Mucosa of descending colon (tissue), 3 donors: ENCODE measurements at regions not wholly inside any gene's neighbourhood (a gene's known extent, or its start where the extent isn't known, plus 50 kb on each side); places are given as distances from the start of the nearest gene placed in this dataset.

Experiments
- ATAC-seq: fragments of 200-7000 bp; cut with Tn5 transposase; one replicate; pipeline ENCODE4 v1.9.1; 2020; ENCODE audit warnings: mild to moderate bottlenecking, moderate library complexity
- DNase-seq, 3 donors: peaks; one replicate each; pipeline ENCODE4 v3.0.0-alpha.2; 2020
- H3K36me3 ChIP-seq: fragments of 200-600 bp; one replicate; pipeline ENCODE4 v1.8.0; 2021; ENCODE audit warnings: low read depth, mild to moderate bottlenecking
- H3K4me1 ChIP-seq: fragments of 200-600 bp; one replicate; pipeline ENCODE4 v1.8.0; 2021; ENCODE audit warnings: low read depth, mild to moderate bottlenecking
- H3K4me3 ChIP-seq: fragments of 200-600 bp; one replicate; pipeline ENCODE4 v1.8.0; 2021; ENCODE audit warnings: mild to moderate bottlenecking
- H3K9me3 ChIP-seq: fragments of 200-600 bp; one replicate; pipeline ENCODE4 v1.8.0; 2021; ENCODE audit warnings: mild to moderate bottlenecking
- intact Hi-C, 2 donors: fragments of 100-400 bp; cut with DNase I in 1 of 2; cut with micrococcal nuclease in 1 of 2; formaldehyde crosslinking; loops; one replicate each; pipeline versions ENCODE4 v1.11.0 to v1.11.1; 2022; cut with DNase I, micrococcal nuclease
- TF ChIP-seq, protein P1 (sequence below): fragments of 200-600 bp; IDR thresholded peaks from one replicate; pipeline ENCODE4 v1.8.0; 2022; ENCODE audit warnings: antibody characterized with exemption, mild to moderate bottlenecking
- donor health status: DM: no; HTN: no; CAD: no; lungs with moderate emphysema.
- donor health status: DM: no; HTN: no; CAD: no.
- donor health status: DM: no; HTN: yes; CAD: no.

DNA sequence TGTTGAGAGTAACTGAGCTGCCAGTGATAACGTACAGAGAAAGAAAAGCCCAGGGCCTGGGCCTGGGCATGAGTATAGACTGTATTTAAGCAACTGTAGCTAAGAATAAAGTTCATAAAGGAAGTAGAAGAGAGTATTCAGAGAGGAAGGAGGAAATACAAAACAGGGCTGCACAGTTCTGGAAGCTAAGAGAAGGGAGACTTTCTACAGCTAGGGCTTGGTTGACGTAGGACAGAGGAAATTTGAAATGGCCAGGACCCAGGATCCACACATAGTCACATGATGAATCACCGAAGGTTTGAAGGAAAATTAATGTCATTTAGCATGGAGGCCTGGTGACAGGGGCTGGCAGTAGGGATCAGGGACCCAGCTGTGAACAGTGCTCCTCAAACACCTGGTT, 66.7 kb downstream of the ARL4A start:
- no peak for DNase-seq
- Histone ChIP-seq H3K36me3 (no peaks in the 10 kb centered on the region), H3K9me3 (no peaks in the 10 kb centered on the region), H3K4me3 (no peak overlapping the region), H3K4me1 (no peaks in the 10 kb centered on the region)
- intact Hi-C loops: no loop called here
- TF ChIP-seq, protein P1, sequence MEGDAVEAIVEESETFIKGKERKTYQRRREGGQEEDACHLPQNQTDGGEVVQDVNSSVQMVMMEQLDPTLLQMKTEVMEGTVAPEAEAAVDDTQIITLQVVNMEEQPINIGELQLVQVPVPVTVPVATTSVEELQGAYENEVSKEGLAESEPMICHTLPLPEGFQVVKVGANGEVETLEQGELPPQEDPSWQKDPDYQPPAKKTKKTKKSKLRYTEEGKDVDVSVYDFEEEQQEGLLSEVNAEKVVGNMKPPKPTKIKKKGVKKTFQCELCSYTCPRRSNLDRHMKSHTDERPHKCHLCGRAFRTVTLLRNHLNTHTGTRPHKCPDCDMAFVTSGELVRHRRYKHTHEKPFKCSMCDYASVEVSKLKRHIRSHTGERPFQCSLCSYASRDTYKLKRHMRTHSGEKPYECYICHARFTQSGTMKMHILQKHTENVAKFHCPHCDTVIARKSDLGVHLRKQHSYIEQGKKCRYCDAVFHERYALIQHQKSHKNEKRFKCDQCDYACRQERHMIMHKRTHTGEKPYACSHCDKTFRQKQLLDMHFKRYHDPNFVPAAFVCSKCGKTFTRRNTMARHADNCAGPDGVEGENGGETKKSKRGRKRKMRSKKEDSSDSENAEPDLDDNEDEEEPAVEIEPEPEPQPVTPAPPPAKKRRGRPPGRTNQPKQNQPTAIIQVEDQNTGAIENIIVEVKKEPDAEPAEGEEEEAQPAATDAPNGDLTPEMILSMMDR: no peak
- peak; percentile 84 for ATAC-seq

DNA sequence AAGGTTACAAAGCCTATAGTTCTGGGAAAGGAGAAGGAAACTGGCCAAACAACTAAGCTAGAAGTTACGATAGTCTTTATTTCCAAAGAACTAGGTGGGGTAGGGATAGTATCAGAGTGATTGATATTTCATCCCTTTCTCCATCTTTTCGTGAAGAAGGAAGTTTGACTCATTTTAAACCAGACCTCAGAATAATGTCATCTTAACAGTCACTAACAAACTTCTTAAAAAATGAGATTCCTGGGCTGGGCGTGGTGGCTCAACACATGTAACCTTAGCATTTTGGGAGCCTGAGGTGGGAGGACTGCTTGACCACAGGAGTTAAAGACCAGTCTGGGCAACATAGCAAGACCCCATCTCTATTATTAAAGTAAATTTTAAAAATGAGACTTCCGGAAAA, 69.4 kb downstream of the ARL4A start:
- no peak for ATAC-seq
- intact Hi-C loops: no loop called here

DNA sequence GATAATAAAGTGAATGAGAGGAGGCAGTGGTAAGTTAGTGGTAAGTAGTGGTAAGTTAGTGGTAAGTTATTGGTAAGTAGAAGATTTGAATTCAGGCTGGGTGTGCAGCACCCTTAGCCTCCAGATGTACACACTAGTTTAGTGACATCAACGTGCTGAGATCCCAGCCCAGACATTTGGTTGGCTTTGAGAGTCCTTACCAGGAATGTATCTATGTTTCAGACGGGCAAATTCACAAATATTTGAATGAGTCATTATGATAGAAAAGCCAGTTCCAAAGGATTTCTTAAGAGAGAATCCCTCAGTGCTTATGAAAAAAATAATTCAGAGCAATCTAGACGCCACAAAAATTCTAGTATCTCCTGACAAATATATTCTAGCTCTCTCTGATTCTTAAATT, 70.0 kb downstream of the ARL4A start:
- no peaks in the 10 kb centered on the region for H3K36me3 ChIP-seq
- intact Hi-C loops: no loop called here
- DNase-seq (no peak), ATAC-seq (no peak)
- H3K9me3 ChIP-seq: peaks cover 3% of the 10 kb centered on the region
- no peak overlapping the region for H3K4me3 ChIP-seq
- H3K4me1 ChIP-seq: no peaks in the 10 kb centered on the region
- TF ChIP-seq, protein P1: no peak

More for the DNA sequence above, 69.4 kb downstream of the ARL4A start:
- DNase-seq: no peak
- Histone ChIP-seq H3K4me1 (no peaks in the 10 kb centered on the region), H3K36me3 (no peaks in the 10 kb centered on the region), H3K4me3 (no peak overlapping the region), H3K9me3 (peaks cover 3% of the 10 kb centered on the region)
- TF ChIP-seq, protein P1: no peak

DNA sequence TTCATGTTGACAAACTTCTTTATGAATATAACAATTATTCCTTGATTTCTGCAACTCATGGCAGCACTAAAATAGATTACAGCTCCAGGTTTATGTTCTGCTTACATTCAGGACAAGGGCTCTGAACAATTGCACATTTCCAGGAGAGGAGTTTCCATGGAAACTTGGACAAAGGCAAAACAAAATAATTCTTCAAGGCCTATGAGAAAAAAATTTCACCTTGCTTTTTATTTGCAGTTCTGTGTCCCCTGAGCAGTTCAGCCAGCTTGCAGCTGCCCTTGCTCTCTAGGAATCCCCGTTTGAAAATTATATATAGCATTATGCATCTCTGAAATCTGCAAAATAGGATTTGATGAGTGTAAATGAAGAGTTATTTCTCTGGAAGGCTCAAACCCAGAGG, 71.7 kb downstream of the ARL4A start:
- Histone ChIP-seq H3K4me1 (no peaks in the 10 kb centered on the region), H3K36me3 (no peaks in the 10 kb centered on the region), H3K9me3 (peaks cover 3% of the 10 kb centered on the region), H3K4me3 (no peak overlapping the region)
- TF ChIP-seq, protein P1: no peak
- intact Hi-C loops: no loop called here
- DNase-seq (no peak), ATAC-seq (no peak)

DNA sequence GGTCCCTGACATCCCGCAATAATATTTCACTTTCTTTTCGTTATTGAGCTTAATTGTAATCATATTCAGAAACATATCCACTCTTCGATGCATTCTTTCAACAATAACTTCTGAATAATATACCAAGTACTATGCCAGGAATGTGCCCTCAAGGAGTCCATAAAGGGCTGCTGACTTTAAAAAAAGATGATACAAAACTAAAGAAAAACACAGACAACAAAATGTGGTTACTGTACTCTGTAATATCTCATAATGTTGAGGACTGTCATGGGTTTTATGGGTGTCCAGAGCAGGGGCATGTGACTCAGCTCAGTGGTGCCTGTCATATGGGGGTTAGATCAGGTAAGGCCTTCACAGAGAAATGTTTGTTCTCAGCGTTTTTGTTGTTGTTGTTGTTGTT, 73.7 kb downstream of the ARL4A start:
- H3K4me3 ChIP-seq: no peak overlapping the region
- no peaks in the 10 kb centered on the region for H3K4me1 ChIP-seq
- ATAC-seq: no peak
- peaks cover 3% of the 10 kb centered on the region for H3K9me3 ChIP-seq
- DNase-seq: no peak
- intact Hi-C loops: no loop called here
- H3K36me3 ChIP-seq: no peaks in the 10 kb centered on the region
- TF ChIP-seq, protein P1: no peak

DNA sequence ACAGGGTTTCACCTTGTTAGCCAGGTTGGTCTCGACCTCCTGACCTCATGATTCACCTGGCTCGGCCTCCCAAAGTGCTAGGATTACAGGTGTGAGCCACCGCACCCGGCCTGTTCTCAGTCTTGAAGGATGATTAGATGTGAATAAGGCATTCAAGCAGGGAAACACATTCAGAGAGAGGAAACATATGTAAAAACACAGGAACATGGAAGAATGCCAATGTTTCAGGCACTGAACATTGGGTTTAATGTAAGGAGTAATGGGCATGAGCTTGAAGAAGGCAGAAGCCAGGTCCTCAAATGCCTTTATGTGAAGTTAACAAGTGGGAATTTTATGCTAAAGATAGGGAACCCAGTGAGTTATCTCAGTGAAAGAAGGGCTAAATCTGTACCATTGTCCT, 74.3 kb downstream of the ARL4A start:
- DNase-seq (no peak), ATAC-seq (no peak)
- intact Hi-C loops: no loop called here
- Histone ChIP-seq H3K4me3 (no peak overlapping the region), H3K4me1 (no peaks in the 10 kb centered on the region), H3K36me3 (no peaks in the 10 kb centered on the region), H3K9me3 (peaks cover 3% of the 10 kb centered on the region)
- TF ChIP-seq, protein P1: no peak
